OCI-M2 (cell line): ENCODE measurements at regions not wholly inside any gene's neighbourhood (a gene's known extent, or its start where the extent isn't known, plus 50 kb on each side); places are given as distances from the start of the nearest gene placed in this dataset.
"Not testable (repeated sequence)": the region's sequence is repeated elsewhere in the genome, so short reads cannot be mapped to it uniquely, and the experiment has no call there.

ENCODE experiments used
- DNase-seq: peaks from one replicate; lab custom pipeline; 2025; ENCODE audit not compliant: unreplicated experiment; lab: John Stamatoyannopoulos, UW

DNA sequence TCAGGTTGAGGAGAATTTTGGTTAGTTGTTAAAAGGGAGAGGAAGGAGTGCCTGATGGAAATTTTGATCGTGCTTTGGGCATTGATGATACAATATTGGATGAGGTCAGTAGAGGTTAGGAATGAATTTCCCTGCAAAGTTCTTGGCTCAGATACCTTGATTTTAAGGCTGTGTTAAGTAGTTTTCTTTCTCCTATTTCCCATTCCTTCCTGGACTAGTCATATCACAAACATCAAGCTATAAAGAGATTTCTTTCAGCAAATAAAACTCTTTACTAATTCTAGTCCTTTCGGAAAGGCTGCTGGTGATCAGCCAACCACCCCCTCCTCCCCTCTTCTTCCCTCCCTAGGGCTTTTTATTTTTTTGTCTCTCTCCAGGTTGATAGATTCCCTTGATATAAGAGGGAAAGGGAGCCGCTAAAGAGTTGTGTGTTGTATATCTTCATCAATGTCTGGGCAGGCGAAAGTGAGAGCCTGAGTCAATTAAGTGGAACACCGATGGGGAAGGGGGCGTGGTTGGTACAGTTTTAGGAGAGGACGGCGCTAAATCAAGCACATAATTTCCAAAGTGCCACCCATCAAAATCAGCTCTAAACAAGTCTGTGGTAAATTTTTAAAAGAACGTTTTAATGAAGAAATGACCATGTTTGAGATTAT is 100.1 kb upstream of the PLXNA2 start:
- DNase-seq: no peak

DNA sequence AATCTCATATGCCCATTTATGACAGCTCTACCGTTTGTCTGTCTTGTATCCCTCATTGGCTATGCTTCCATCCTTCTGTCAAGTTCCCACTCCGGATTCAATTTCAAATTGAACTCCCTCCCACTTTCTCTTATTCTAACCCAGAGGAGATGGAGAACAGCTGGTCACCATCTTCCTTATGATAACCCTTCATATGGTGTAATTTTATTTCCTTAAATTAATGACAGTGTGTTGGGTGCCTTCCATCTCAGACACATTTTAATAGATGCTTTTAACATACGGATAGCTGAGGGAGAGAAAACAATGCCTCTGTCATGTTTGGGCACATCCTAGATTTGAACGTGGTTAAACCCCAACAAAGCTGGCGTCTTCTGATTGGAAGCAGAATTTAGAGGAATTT is 103.0 kb upstream of the PLXNA2 start:
- DNase-seq: no peak

DNA sequence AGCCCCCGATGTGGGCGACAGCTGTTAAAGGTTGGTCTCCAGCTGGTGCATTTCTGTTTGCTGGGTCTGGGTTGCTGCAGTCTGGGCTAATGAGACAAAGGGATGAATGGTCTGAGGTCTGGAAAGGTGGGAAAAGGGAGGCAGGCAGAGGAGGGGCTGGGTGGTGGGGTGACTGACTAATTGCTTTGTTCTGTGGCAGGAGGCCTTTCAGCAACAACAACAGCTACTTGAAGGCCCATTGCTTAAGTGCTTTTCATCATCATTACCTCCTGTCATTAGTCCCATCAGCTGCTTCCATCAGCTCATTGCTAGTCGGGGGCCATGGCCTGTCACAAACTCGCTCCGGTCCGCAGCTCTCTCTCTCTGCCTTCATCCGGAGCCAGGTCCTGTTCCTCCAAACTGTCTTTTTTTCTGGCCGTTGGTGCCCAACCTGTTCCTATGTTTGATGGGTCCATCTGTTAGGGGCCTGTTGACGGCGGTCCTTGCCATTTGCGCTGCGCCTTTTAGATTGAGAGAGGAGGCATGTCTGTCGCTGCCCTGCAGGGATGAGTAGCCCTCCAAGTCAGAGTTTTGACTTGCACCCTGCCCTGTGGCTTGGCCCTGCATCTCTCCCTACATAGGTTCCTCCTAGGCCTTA is 105.6 kb upstream of the PLXNA2 start:
- no peak for DNase-seq

DNA sequence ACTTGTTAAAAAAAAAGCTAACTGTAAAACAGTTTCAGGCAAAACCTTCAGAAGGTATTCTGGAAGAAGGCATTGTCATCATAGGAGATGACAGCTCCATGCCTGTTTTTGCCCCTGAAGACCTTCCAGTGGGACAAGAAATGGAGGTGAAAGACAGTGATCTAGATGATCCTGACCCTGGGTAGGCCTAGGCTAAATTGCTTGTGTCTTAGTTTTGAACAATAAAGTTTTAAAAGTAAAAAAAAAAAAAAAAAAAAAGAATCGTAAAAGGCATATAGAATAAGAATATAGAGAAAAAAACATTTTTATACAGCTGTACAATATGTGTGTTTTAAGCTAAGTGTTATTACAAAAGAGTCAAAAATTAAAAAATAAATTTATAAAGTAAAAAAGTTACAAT is 106.6 kb upstream of the PLXNA2 start:
- DNase-seq: no peak

DNA sequence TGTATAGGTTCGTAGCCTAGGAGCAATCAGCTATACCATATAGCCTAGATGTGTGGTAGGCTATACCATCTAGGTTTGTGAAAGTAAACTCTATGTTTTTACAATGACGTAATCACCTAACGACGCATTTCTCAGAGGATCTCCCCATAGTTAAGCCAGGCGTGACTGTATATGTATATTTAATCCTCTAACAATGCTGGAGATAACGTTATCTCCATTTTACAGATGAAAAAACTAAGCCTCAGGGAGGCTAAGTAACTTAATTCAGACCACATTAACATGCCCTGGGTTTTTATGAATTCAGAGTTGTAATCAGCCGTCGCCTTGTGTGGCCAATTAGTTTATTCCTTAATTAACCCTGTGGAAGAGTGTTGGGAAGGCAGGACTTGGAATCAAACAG is 107.7 kb upstream of the PLXNA2 start:
- no peak for DNase-seq

DNA sequence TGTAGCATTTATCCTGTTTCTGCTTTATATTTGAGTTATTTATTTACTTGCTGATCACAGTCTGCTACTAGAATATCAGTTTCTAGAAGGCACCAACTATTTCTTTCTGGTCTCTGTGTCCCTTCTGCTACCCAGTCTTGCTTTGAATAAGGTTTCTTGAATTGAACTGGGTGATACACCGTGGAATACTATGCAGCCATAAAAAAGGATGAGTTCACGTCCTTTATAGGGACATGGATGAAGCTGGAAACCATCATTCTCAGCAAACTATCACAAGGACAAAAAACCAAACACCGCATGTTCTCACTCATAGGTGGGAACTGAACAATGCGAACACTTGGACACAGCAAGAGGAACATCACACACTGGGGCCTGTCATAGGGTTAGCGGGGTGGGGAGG is 109.6 kb upstream of the PLXNA2 start:
- not testable (repeated sequence) for DNase-seq

DNA sequence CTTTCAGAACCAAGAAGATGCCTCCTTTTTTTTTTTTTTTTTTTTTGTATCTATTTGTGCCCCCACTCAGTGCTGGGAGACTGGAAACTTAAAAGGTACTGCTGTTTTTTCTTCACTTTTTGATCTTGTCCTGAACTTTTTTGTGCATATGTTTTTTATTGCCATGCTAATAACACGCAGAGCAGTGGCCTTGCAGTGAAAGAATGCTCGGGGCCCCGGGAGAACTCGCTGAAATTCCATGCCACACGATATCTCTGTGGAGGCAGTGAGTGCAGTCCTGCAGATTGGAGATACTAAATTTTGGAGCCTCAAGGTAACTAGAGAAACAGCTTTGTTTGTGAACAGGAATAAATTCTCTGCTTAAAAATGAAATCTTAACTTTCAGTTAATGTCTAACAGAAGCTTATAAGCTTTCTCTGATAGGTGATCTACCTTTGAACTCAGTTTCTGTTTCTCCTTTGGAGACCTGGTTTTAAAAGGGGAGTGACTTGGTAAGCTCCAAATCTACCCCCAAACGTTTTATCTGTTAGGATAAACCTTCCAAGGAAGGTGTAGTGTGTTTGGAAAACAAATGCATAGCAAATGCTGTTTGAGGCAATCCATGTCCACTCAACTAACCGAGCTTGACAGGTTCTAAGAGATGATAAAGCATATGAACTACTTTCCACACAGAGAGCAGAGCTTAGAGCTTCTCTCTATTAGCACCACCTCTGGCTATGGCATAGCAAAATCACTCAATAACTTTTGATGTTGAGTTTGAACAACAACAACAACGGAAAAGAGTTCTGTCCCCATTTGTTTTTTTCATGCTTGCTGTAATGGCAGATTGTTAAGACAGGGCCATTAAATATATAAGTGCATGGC is 113.7 kb upstream of the PLXNA2 start:
- DNase-seq: no peak

DNA sequence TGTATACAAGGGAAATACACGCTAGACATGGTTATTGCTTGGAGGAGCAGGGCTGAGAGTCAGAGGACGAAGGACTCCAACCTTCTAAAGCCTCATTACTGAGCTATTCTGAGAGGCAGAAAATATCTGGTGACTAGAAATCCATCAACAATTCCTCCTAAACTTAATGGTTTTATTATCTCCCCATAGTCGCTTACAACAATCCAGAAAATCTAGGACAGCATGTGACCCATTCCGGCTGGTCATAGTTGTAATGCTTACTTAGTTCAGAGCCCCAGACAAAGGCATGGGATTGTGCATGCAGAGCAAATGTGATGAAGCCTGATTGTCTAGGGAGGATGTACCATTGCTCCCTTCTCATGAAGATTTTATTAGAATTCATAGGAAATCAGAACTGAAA is 114.5 kb upstream of the PLXNA2 start:
- DNase-seq: no peak

DNA sequence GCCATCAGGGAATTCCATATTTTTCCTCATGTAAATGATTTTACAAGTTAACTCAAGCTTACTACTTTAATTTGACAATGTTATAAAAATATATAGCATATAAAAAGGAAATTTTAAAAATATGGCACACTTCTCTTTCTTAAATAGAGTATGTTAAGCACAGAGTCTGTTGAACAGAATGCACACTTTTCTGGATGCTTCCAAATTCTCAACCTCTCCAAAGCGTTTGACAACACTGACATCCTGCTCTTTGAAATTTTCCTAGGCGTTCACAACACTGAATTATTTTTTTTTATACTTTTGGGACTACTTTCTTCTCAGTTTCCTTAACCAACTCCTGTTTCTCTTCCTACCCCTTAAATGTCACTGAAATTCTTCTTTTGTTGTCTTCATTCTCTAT is 117.8 kb upstream of the PLXNA2 start:
- DNase-seq: no peak

DNA sequence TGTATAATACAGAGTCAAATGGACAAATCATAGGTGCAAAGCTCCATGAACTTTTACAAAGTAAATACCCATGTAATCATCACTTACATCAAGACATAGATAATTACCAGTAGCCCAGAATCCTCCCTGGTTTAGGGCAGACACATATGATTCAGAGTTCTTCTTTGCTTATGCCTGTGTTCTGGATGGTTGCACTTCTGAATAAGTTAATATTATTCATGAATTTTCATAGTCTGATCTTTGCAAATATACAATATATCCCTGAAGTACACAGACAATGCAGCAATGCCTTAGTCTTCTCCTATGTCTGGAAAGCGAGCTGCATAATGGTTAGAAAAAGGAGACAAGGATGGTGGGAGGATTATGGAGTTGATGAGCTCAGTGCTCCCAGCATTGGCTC is 122.4 kb upstream of the PLXNA2 start:
- DNase-seq: no peak

DNA sequence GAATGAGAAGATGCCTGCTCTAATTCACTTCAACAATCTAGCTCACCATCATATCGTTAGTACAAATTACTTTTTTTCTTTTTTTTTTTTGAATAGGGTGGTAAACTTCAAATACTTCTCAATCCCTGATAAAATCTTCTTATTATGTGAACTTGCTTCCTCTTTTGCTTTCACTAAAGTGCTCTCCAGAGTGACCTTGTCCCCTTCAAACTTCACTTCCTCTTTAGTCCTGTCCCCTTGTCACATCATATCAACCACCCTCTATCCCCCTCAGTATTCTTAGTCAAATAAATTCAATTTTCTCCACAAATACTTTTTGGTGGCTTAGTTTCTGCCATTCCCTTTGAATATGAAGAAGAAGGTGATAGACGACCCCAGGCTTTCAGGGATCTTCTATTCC is 124.9 kb upstream of the PLXNA2 start:
- DNase-seq: no peak

DNA sequence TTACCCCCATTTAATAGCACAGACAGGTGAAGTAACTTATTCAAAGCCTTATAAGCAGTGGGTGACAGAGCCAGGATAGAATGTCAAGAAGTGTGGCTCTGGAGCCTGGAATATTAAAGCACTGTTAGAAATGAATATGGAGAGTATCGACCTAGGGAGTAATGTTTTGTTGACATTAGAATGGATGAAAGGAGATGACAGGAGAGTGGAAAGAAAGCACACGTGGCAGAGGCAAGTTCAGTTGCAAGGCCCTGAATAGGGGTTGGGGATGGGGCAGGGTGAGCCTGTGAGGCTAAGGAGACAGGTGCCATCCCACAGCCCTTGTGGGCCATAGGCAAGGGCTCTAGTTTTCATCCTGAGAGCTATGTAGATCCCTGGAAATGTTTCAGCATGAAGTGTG is 125.5 kb upstream of the PLXNA2 start:
- DNase-seq: no peak

DNA sequence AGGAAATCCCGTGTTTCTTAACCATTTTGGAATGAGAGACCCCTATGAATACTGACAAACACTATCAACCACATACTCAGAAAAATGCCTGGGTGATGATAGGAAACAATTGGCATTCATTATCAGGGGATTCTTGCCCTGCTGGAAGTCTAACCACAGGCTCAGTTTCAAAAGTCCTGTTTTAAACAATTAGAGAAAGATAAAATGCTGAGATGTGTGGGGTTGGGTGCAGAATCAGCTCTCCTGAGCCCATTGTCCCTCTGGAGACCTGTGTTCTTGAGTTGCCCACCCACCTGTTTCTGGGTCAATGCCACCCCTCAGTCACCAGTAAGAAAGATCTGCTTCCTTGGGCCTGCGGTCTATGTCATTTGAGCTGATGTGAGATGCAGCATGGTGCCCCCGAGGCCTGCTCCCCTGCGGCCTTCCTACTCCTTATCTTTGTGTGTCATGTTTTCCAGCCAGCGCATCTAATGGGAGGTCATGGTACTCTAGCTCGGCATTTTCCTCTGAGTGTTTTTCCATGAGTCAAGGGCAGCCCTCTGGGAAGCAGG is 130.3 kb upstream of the PLXNA2 start:
- no peak for DNase-seq

DNA sequence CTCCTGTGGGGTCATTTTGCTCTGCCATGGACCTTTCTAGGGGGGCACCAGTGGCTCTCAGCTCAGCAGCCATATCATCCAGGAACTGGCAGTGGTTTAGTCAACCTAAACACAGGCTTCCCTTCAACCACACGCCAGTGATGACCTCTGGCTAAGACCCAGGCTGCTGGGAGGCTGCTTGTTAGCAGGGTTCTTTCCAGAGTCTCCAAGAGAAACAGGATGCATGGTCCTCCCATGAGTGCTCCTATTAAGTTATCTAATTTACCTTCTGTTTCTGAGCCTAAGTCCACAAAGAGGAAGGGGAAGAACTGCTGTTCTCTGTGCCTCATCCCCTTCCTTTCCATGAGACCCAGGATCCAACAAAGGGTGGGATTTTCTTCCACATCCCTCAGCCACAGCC is 137.3 kb upstream of the PLXNA2 start:
- DNase-seq: no peak

DNA sequence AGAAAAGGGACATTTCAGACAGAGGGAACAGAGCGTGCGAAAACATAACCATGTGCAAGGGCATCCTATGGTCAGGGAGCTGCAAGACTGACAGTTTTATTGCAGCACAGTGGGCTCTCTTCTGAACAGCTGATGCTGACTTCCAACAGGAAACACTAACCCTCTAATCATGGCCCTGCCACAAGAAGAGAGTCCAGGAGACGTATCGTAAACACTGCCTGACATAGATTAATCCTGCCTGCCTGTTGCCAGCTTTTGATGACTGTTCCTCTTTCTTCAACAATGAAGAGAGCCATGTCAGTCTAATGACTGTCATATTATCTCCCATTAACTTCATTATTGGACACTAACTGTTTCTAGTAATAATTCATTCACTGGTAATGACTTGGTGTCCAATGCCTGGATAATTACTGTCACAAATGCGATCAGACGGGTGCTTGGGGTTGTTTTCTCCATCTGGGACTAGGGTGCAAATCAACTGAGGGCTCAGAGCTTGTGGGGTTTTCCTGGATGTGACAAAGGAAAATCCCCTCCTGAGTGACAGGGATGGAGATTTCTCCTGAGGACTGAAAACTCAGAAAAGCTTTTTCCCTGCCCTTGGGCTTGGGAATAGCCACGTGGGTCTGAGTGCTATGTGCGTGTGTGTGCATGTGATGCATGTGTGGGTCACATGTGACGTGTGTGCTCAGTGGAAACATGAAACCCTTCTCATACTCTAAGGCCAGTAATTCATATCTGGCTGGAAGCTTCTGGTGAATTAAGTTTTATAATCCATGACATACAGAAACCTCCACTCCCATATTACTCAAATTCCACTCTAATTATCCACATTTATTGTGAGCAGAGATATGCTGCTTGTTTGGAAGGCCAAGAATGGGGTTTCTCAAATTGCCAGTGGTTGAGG is 144.0 kb upstream of the PLXNA2 start:
- DNase-seq: no peak

DNA sequence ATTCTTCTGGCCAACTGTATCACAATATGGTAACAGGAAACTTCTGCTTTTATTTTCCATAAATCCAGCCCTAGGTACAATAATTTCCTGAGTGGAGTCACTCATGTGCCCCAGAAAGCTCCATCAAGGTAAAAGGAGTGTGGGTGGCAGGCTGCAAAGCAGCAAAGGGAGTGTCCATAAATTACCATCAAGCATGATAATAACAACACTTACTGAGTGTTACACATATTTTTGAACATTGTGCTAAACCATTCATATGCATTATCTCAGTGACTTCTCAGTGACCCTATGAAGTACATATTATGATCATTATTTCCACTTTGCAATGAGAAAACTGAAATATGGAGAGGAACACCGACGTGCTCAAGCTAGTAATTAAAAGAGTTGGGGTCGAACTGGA is 149.2 kb upstream of the PLXNA2 start:
- no peak for DNase-seq

DNA sequence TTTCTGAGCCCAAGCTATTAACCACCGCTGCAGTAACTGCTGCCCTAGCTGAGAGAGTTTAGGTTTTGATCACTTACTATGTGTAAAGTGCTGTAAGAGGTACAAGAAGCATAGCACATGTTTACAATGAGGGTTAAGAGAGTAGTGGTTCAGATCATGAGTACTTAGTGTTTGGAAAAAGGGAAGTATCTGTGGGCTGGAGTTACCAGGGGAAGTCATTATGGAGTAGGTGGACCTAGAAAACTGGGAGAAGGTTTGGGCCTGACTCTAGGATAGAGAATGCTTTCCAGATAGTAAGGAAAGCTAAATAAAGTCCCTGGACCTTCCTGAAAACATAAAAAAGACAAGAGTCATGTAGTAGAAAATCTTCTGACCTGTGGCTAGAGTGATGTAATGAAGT is 149.6 kb upstream of the PLXNA2 start:
- no peak for DNase-seq

DNA sequence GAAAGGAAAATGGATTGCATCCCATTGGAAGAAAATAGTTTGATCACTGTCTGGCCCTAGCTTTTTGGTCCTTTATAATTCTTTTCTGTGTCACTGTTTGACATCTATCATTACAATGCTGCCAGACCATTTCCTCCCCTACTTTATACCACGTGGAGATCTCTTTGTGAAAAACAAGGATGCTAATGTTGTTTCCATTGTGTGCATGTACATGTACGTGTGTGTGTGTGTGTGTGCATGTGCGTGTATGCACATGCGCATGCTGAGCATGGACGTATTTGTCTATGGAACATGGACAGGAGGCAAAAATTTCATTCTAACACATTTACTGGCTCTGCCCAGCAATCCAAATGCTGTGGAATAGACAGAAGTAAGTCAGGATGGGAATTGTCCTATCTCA is 153.1 kb upstream of the PLXNA2 start:
- no peak for DNase-seq

DNA sequence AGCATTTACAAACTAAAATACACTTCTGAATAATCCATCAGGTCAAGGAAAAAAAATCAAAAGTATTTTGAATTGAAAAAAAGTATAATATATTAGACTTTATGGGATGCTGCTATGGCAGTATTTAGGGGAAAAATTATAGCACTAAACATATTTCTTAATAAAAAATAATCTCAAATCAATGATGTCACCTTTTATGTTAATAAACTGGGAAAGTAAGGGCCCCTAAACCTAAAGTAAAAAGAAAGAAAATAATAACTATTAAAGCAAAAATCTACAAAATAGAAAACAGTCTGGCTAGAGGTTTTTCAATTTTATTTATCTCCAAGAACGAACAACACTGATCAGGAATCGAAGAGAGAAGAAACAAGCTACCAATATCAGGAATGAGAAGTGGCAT is 160.8 kb upstream of the PLXNA2 start:
- no peak for DNase-seq

DNA sequence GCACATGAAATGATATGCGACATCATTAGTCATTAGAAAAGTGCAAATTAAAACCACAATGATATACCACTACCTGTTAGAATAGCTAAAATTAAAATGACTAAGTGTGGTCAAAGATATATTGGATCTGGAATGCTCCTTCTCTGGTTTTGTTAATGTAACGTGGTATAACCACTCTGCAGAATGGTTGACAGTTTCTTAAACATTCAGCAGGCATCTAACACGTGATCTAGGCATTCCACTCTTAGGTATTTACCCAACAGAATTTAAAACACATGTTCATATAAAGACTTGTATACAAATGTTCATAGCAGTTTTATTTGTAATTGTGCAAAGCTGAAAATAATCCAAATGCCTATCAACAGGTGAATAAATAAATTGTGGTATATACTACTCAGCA is 165.0 kb upstream of the PLXNA2 start:
- DNase-seq: no peak

DNA sequence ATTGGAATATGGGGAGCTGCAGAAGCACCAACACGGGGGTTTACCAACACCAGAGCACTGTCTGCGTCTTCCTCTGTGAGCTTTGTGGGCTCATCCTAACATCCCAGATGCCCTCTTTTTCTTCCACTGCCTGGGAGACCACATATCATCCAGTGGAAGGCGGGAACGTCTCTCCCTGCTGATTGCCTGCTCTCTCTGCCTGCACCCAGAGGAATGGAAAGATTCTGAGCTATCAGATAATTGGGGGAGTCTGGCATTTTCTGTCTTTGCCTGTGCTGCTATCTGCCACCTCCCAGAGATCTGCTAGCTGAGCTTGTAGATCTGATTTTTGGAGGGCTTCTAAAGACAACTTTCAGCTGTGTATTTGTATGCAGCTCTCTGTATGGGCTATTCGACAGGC is 166.2 kb upstream of the PLXNA2 start:
- DNase-seq: no peak
